ENCODE measurements at regions not wholly inside any gene's neighbourhood (a gene's known extent, or its start where the extent isn't known, plus 50 kb on each side); places are given as distances from the start of the nearest gene placed in this dataset.

GRCh38 chr5:8473827-8474568, 605.0 kb downstream of the MTRR start:
- no peak for DNase-seq (ENCODE audit: low spot score)

GRCh38 chr5:8474569-8474930, 605.6 kb downstream of the MTRR start:
- DNase-seq (ENCODE audit: low spot score): no peak

GRCh38 chr5:8478326-8478725, 609.4 kb downstream of the MTRR start:
- DNase-seq (ENCODE audit: low spot score): no peak

- no peak for DNase-seq (ENCODE audit: low spot score)
These were observed 612.1 kb downstream of the MTRR start for GRCh38 chr5:8481007-8481406.

GRCh38 chr5:8491254-8491653, 622.3 kb downstream of the MTRR start:
- DNase-seq (ENCODE audit: low spot score): no peak

- no peak for DNase-seq (ENCODE audit: low spot score)
These were observed 624.2 kb downstream of the MTRR start for GRCh38 chr5:8493176-8493575.

- no peak for DNase-seq (ENCODE audit: low spot score)
These were observed 631.5 kb downstream of the MTRR start for GRCh38 chr5:8500426-8500825.

- no peak for DNase-seq (ENCODE audit: low spot score)
These were observed 636.2 kb downstream of the MTRR start for GRCh38 chr5:8505196-8505595.

GRCh38 chr5:8508231-8508630, 639.3 kb downstream of the MTRR start:
- no peak for DNase-seq (ENCODE audit: low spot score)

GRCh38 chr5:8516356-8516755, 647.4 kb downstream of the MTRR start:
- no peak for DNase-seq (ENCODE audit: low spot score)

- no peak for DNase-seq (ENCODE audit: low spot score)
These were observed 648.5 kb downstream of the MTRR start for GRCh38 chr5:8517456-8517855.

- no peak for DNase-seq (ENCODE audit: low spot score)
These were observed 652.0 kb downstream of the MTRR start for GRCh38 chr5:8520917-8521316.

GRCh38 chr5:8521991-8522390, 653.0 kb downstream of the MTRR start:
- DNase-seq (ENCODE audit: low spot score): no peak

GRCh38 chr5:8522646-8523045, 653.7 kb downstream of the MTRR start:
- no peak for DNase-seq (ENCODE audit: low spot score)

- no peak for DNase-seq (ENCODE audit: low spot score)
These were observed 654.6 kb downstream of the MTRR start for GRCh38 chr5:8523501-8523900.

- no peak for DNase-seq (ENCODE audit: low spot score)
These were observed 656.9 kb downstream of the MTRR start for GRCh38 chr5:8525819-8526218.

GRCh38 chr5:8528106-8528505, 659.2 kb downstream of the MTRR start:
- DNase-seq (ENCODE audit: low spot score): no peak

GRCh38 chr5:8538821-8539220, 669.9 kb downstream of the MTRR start:
- no peak for DNase-seq (ENCODE audit: low spot score)

GRCh38 chr5:8540317-8540716, 671.4 kb downstream of the MTRR start:
- DNase-seq (ENCODE audit: low spot score): no peak

- DNase-seq (ENCODE audit: low spot score): no peak
These were observed 682.0 kb downstream of the MTRR start for GRCh38 chr5:8550921-8551320.

- DNase-seq (ENCODE audit: low spot score): no peak
These were observed 684.4 kb downstream of the MTRR start for GRCh38 chr5:8553364-8553763.

GRCh38 chr5:8557728-8558127, 688.8 kb downstream of the MTRR start:
- no peak for DNase-seq (ENCODE audit: low spot score)

GRCh38 chr5:8560776-8561175, 691.8 kb downstream of the MTRR start:
- no peak for DNase-seq (ENCODE audit: low spot score)

GRCh38 chr5:8561224-8561840, 692.4 kb downstream of the MTRR start:
- DNase-seq (ENCODE audit: low spot score): no peak

Measured in hematopoietic multipotent progenitor cell treated with erythropoietin and hydrocortisone succinate and interleukin-3 and kit ligand, for 17 days (in vitro differentiated cells).